SH-SY5Y (cell line): ENCODE measurements at regions not wholly inside any gene's neighbourhood (a gene's known extent, or its start where the extent isn't known, plus 50 kb on each side); places are given as distances from the start of the nearest gene placed in this dataset.
A peak's percentile ranks its signal among the peaks of the same experiment; 100 is the strongest.

Experiments
- GATA2 ChIP-seq: IDR thresholded peaks from 2 replicates; pipeline ENCODE4 v1.6.1; 2011; ENCODE audit warnings: mild to moderate bottlenecking, low read depth, low read length
- GATA3 ChIP-seq: IDR thresholded peaks from 2 replicates; pipeline ENCODE4 v1.6.1; 2011; ENCODE audit warnings: low read depth, mild to moderate bottlenecking, low read length, moderate library complexity

GRCh38 chr3:181561139-181562031 is 150.3 kb upstream of the SOX2 start:
- TF ChIP-seq GATA3 (peak; percentile 65), GATA2 (peak; percentile 65; the same call in 1 of the 2 replicates)
